ENCODE measurements at regions not wholly inside any gene's neighbourhood (a gene's known extent, or its start where the extent isn't known, plus 50 kb on each side); places are given as distances from the start of the nearest gene placed in this dataset.

- H3K4me1 ChIP-seq: peaks cover 6 to 30% (median 14%) of the 10 kb centered on the region in 3 donors
- H3K9me3 ChIP-seq: no peaks in the 10 kb centered on the region
- H3K27me3 ChIP-seq: peaks cover 0 to 21% (median 0%) of the 10 kb centered on the region in 4 donors
- no peaks in the 10 kb centered on the region for H3K36me3 ChIP-seq
- no peak overlapping the region for H3K27ac ChIP-seq
- 47 to 79% methylated on average over 2 of the region's 3 CpGs for WGBS, 2 donors
- intact Hi-C loops (cut with DNase I): no loop called here
- TF ChIP-seq POLR2A (IDR thresholded peaks at IDR 0.05) (no peak), CTCF (IDR thresholded peaks at IDR 0.05) (no peak)
- no peak overlapping the region for H3K4me3 ChIP-seq
- no peak for DNase-seq
Measured at GRCh38 chr6:37551446-37551845, 51.8 kb upstream of the CCDC167 start.

GRCh38 chr6:37551002-37551401 lies 51.3 kb upstream of the CCDC167 start:
- TF ChIP-seq CTCF (IDR thresholded peaks at IDR 0.05) (no peak), POLR2A (IDR thresholded peaks at IDR 0.05) (no peak)
- DNase-seq: no peak
- Histone ChIP-seq H3K27me3 (peaks cover 0 to 16% (median 0%) of the 10 kb centered on the region in 4 donors), H3K27ac (no peak overlapping the region), H3K4me1 (peaks cover 6 to 30% (median 14%) of the 10 kb centered on the region in 3 donors), H3K4me3 (no peak overlapping the region), H3K9me3 (no peaks in the 10 kb centered on the region), H3K36me3 (no peaks in the 10 kb centered on the region)
- WGBS, 2 donors: 20 to 50% methylated on average over 2 of the region's 3 CpGs
- intact Hi-C loops (cut with DNase I): no loop called here

GRCh38 chr6:37550191-37550831 lies 50.6 kb upstream of the CCDC167 start:
- Histone ChIP-seq H3K27ac (no peak overlapping the region), H3K9me3 (no peaks in the 10 kb centered on the region), H3K4me1 (peaks cover 6 to 30% (median 14%) of the 10 kb centered on the region in 3 donors), H3K36me3 (no peaks in the 10 kb centered on the region), H3K27me3 (peaks cover 0 to 9% (median 0%) of the 10 kb centered on the region in 4 donors), H3K4me3 (no peak overlapping the region)
- WGBS, 2 donors: 81 to 83% methylated on average over 10 to 12 of the region's 12 CpGs
- DNase-seq: no peak
- no peak for TF ChIP-seq CTCF (IDR thresholded peaks at IDR 0.05)
- TF ChIP-seq POLR2A (IDR thresholded peaks at IDR 0.05): no peak
- intact Hi-C loops (cut with DNase I): no loop called here

- peaks cover 0 to 2% (median 0%) of the 10 kb centered on the region in 4 donors for H3K27me3 ChIP-seq
- no peak overlapping the region for H3K4me3 ChIP-seq
- no peak for TF ChIP-seq CTCF (IDR thresholded peaks at IDR 0.05)
- TF ChIP-seq POLR2A (IDR thresholded peaks at IDR 0.05): no peak
- H3K36me3 ChIP-seq: no peaks in the 10 kb centered on the region
- 81 to 86% methylated on average over 7 to 8 of the region's 11 CpGs for whole genome bisulfite sequencing, 2 donors
- peaks cover 6 to 30% (median 14%) of the 10 kb centered on the region in 3 donors for H3K4me1 ChIP-seq
- no peak overlapping the region for H3K27ac ChIP-seq
- no peak for DNase-seq
- intact Hi-C loops (cut with DNase I): no loop called here
- no peaks in the 10 kb centered on the region for H3K9me3 ChIP-seq
Measured at GRCh38 chr6:37549558-37549957, 49.9 kb upstream of the CCDC167 start.

Small RNA genes lying in the stretch of these regions (small RNA-seq; reads per million reads assigned to genes)
- gene MIR4462: 0 reads per million in 4 donors
